ENCODE measurements at regions not wholly inside any gene's neighbourhood (a gene's known extent, or its start where the extent isn't known, plus 50 kb on each side); places are given as distances from the start of the nearest gene placed in this dataset. TPM values are rescaled to one million over a fixed set of nuclear protein-coding genes. Genes with fewer than 3 reads are reported as not detected.

Small RNA genes lying in the stretch of these regions (small RNA-seq; reads per million reads assigned to genes)
- gene AC009101.1 (ENCODE audit: insufficient read depth) (not detected), gene AC009161.2 (ENCODE audit: insufficient read depth) (not detected), gene AC018846.1 (ENCODE audit: insufficient read depth) (not detected), gene AC138305.3 (ENCODE audit: insufficient read depth) (not detected), gene RNU6-21P (ENCODE audit: insufficient read depth) (not detected)
